Nephron progenitor cell (in vitro differentiated cells): ENCODE measurements at regions not wholly inside any gene's neighbourhood (a gene's known extent, or its start where the extent isn't known, plus 50 kb on each side); places are given as distances from the start of the nearest gene placed in this dataset.
"Not testable (repeated sequence)": the region's sequence is repeated elsewhere in the genome, so short reads cannot be mapped to it uniquely, and the experiment has no call there.

Source experiments
- DNase-seq: peaks from one replicate; pipeline ENCODE4 v3.0.0; 2021
- H3K27ac Mint-ChIP-seq: 2 replicates; pipeline ENCODE4 v1.8.0; 2021; ENCODE audit warnings: mild to moderate bottlenecking, moderate library complexity, mixed read lengths
- H3K27me3 Mint-ChIP-seq: 2 replicates; pipeline ENCODE4 v1.8.0; 2021; ENCODE audit warnings: mild to moderate bottlenecking, low read depth, mixed read lengths; ENCODE audit not compliant: poor library complexity
- H3K36me3 Mint-ChIP-seq: 2 replicates; pipeline ENCODE4 v1.8.0; 2021; ENCODE audit warnings: low read depth, mixed read lengths
- H3K4me1 Mint-ChIP-seq: 2 replicates; pipeline ENCODE4 v1.8.0; 2021; ENCODE audit warnings: mixed read lengths
- H3K4me3 Mint-ChIP-seq: 2 replicates; pipeline ENCODE4 v1.8.0; 2021; ENCODE audit warnings: mild to moderate bottlenecking, moderate library complexity, mixed read lengths
- H3K9me3 Mint-ChIP-seq: 2 replicates; pipeline ENCODE4 v1.8.0; 2021; ENCODE audit warnings: mild to moderate bottlenecking, moderate library complexity, mixed read lengths
- CTCF ChIP-seq: fragments of 200-600 bp; sonication (generic); IDR thresholded peaks from 2 replicates; pipeline ENCODE4 v1.5.0; 2021; ENCODE audit warnings: antibody characterized with exemption

- Mint-ChIP-seq H3K27ac (no peak overlapping the region), H3K27me3 (no peaks in the 10 kb centered on the region), H3K9me3 (peaks cover 3% of the 10 kb centered on the region), H3K4me3 (no peak overlapping the region), H3K36me3 (no peaks in the 10 kb centered on the region), H3K4me1 (no peaks in the 10 kb centered on the region)
- TF ChIP-seq CTCF = no peak
- no peak for DNase-seq
Observed at GRCh38 chr14:38366374-38366773, 110.5 kb upstream of the CLEC14A start.

- Mint-ChIP-seq H3K4me1 (no peaks in the 10 kb centered on the region), H3K27ac (no peak overlapping the region), H3K36me3 (no peaks in the 10 kb centered on the region), H3K4me3 (no peak overlapping the region), H3K9me3 (peaks cover 3% of the 10 kb centered on the region), H3K27me3 (no peaks in the 10 kb centered on the region)
- TF ChIP-seq CTCF = no peak
- DNase-seq = no peak
Observed at GRCh38 chr14:38363217-38363616, 107.3 kb upstream of the CLEC14A start.

GRCh38 chr14:38357557-38357956 lies 101.7 kb upstream of the CLEC14A start:
- DNase-seq = no peak
- no peak overlapping the region for H3K27ac Mint-ChIP-seq
- no peaks in the 10 kb centered on the region for H3K36me3 Mint-ChIP-seq
- no peaks in the 10 kb centered on the region for H3K4me1 Mint-ChIP-seq
- H3K9me3 Mint-ChIP-seq = peaks cover 19% of the 10 kb centered on the region
- H3K4me3 Mint-ChIP-seq = no peak overlapping the region
- no peak for TF ChIP-seq CTCF
- no peaks in the 10 kb centered on the region for H3K27me3 Mint-ChIP-seq

GRCh38 chr14:38355473-38355872 lies 99.6 kb upstream of the CLEC14A start:
- DNase-seq, H3K36me3 Mint-ChIP-seq, H3K4me1 Mint-ChIP-seq, H3K27ac Mint-ChIP-seq, H3K27me3 Mint-ChIP-seq, H3K4me3 Mint-ChIP-seq: not testable (repeated sequence)
- peaks cover 19% of the 10 kb centered on the region for H3K9me3 Mint-ChIP-seq

- Mint-ChIP-seq H3K4me3 (no peak overlapping the region), H3K27ac (no peak overlapping the region), H3K27me3 (peaks cover 6% of the 10 kb centered on the region), H3K36me3 (no peaks in the 10 kb centered on the region), H3K9me3 (peaks cover 8% of the 10 kb centered on the region), H3K4me1 (no peaks in the 10 kb centered on the region)
- TF ChIP-seq CTCF = no peak
- no peak for DNase-seq
Observed at GRCh38 chr14:38350102-38350501, 94.2 kb upstream of the CLEC14A start.

- Mint-ChIP-seq H3K36me3 (no peaks in the 10 kb centered on the region), H3K4me1 (no peaks in the 10 kb centered on the region), H3K27ac (no peak overlapping the region), H3K4me3 (no peak overlapping the region), H3K9me3 (no peaks in the 10 kb centered on the region), H3K27me3 (peaks cover 6% of the 10 kb centered on the region)
- no peak for DNase-seq
- no peak for TF ChIP-seq CTCF
Observed at GRCh38 chr14:38342803-38343202, 86.9 kb upstream of the CLEC14A start.
